ENCODE measurements at regions not wholly inside any gene's neighbourhood (a gene's known extent, or its start where the extent isn't known, plus 50 kb on each side); places are given as distances from the start of the nearest gene placed in this dataset.

DNA sequence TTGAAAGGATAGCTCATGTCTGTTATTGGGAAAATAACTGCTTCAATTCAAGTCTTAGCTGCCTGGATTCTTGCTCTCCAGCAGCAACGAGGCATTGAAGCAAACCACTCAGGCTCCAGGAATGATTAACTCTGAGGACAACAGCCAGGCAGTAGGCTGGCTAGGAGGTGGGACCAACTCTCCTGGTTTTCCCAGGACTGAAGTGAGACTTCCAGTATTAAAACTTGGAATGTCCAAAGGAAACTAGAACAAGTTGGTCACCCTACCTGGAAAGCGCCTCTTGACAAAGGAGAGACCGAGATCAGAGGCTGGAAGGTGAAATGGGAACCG, 100.7 kb downstream of the SALL1 start:
- no peak for TF ChIP-seq CTCF (IDR thresholded peaks at IDR 0.05; ENCODE audit: poor library complexity)
- no peak for TF ChIP-seq EZH2 (IDR thresholded peaks at IDR 0.05; ENCODE audit: borderline replicate concordance)
- no peak for TF ChIP-seq EZH2phosphoT487 (IDR thresholded peaks at IDR 0.05; ENCODE audit: low read depth, severe bottlenecking, unreplicated experiment)
